GM12878 (cell line): ENCODE measurements at regions not wholly inside any gene's neighbourhood (a gene's known extent, or its start where the extent isn't known, plus 50 kb on each side); places are given as distances from the start of the nearest gene placed in this dataset.

ENCODE experiments used
- EED ChIP-seq: sonication (generic); IDR thresholded peaks from 2 replicates; pipeline ENCODE4 v1.6.1; 2016; ENCODE audit warnings: antibody characterized with exemption, low read depth
- MAX ChIP-seq: IDR thresholded peaks from 2 replicates; pipeline ENCODE4 v1.6.1; 2012; ENCODE audit warnings: low read depth, low read length, improper control_type of control experiment
- NFYB ChIP-seq: IDR thresholded peaks from 2 replicates; pipeline ENCODE4 v1.6.1; 2011; ENCODE audit warnings: low read depth, mild to moderate bottlenecking, low read length, improper control_type of control experiment, moderate library complexity; ENCODE audit not compliant: insufficient read depth
- RAD21 ChIP-seq: IDR thresholded peaks from 2 replicates; pipeline ENCODE4 v1.6.1; 2011; ENCODE audit warnings: mild to moderate bottlenecking, low read depth, low read length, moderate library complexity; ENCODE audit not compliant: insufficient read depth
- SP1 ChIP-seq: IDR thresholded peaks from one replicate; pipeline ENCODE4 v1.6.1; 2011; ENCODE audit warnings: low read depth, low read length
- SPI1 ChIP-seq: IDR thresholded peaks from 2 replicates; pipeline ENCODE4 v1.6.1; 2011; ENCODE audit warnings: low read depth, mild to moderate bottlenecking, low read length, moderate library complexity, borderline replicate concordance; ENCODE audit not compliant: insufficient read depth
- TF ChIP-seq, protein P1 (sequence below), 3 experiments: IDR thresholded peaks in 2 of 3; conservative IDR thresholded peaks in 1 of 3; 2 replicates each; pipeline ENCODE4 v1.5.1; 2011; ENCODE audit warnings: low read depth in 3 of 3, low read length in 3 of 3, mild to moderate bottlenecking in 3 of 3, control low read depth in 2 of 3, moderate library complexity in 2 of 3, inconsistent platforms in 1 of 3, mixed read lengths in 1 of 3; ENCODE audit not compliant: control insufficient read depth in 2 of 3, insufficient read depth in 1 of 3; ENCODE audit errors: extremely low read depth in 1 of 3
- TF ChIP-seq, protein P2 (sequence below): IDR thresholded peaks from 2 replicates; pipeline ENCODE4 v1.6.1; 2012; ENCODE audit warnings: low read length, inconsistent platforms

- no peak for TF ChIP-seq EED
- no peak for TF ChIP-seq MAX
- TF ChIP-seq NFYB, result no peak
- TF ChIP-seq SP1, result no peak
- TF ChIP-seq SPI1, result no peak
- no peak for TF ChIP-seq RAD21
- TF ChIP-seq, protein P1, sequence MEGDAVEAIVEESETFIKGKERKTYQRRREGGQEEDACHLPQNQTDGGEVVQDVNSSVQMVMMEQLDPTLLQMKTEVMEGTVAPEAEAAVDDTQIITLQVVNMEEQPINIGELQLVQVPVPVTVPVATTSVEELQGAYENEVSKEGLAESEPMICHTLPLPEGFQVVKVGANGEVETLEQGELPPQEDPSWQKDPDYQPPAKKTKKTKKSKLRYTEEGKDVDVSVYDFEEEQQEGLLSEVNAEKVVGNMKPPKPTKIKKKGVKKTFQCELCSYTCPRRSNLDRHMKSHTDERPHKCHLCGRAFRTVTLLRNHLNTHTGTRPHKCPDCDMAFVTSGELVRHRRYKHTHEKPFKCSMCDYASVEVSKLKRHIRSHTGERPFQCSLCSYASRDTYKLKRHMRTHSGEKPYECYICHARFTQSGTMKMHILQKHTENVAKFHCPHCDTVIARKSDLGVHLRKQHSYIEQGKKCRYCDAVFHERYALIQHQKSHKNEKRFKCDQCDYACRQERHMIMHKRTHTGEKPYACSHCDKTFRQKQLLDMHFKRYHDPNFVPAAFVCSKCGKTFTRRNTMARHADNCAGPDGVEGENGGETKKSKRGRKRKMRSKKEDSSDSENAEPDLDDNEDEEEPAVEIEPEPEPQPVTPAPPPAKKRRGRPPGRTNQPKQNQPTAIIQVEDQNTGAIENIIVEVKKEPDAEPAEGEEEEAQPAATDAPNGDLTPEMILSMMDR (IDR thresholded peaks at IDR 0.05 in 2 of 3, conservative IDR thresholded peaks at IDR 0.05 in 1 of 3; ENCODE audit: control insufficient read depth in 2 of 3, extremely low read depth in 1 of 3, insufficient read depth in 1 of 3, low read depth in 3 of 3, low read length in 3 of 3), result no peak
- TF ChIP-seq, protein P2, sequence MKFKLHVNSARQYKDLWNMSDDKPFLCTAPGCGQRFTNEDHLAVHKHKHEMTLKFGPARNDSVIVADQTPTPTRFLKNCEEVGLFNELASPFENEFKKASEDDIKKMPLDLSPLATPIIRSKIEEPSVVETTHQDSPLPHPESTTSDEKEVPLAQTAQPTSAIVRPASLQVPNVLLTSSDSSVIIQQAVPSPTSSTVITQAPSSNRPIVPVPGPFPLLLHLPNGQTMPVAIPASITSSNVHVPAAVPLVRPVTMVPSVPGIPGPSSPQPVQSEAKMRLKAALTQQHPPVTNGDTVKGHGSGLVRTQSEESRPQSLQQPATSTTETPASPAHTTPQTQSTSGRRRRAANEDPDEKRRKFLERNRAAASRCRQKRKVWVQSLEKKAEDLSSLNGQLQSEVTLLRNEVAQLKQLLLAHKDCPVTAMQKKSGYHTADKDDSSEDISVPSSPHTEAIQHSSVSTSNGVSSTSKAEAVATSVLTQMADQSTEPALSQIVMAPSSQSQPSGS, result no peak
Measured at GRCh38 chr6:168149015-168149414, 70.0 kb upstream of the FRMD1 start.
